ENCODE measurements at regions not wholly inside any gene's neighbourhood (a gene's known extent, or its start where the extent isn't known, plus 50 kb on each side); places are given as distances from the start of the nearest gene placed in this dataset.
"Not testable (repeated sequence)": the region's sequence is repeated elsewhere in the genome, so short reads cannot be mapped to it uniquely, and the experiment has no call there.

- Histone ChIP-seq H3K4me3 (ENCODE audit: insufficient read length, low read depth) (no peak overlapping the region), H3K9me3 (ENCODE audit: insufficient read depth, low read length) (no peaks in the 10 kb centered on the region), H3K4me1 (ENCODE audit: insufficient read depth, insufficient read length) (no peaks in the 10 kb centered on the region), H3K27me3 (ENCODE audit: insufficient read depth, insufficient read length) (no peaks in the 10 kb centered on the region), H3K36me3 (ENCODE audit: insufficient read depth, insufficient read length, low read length) (no peaks in the 10 kb centered on the region), H3K9ac (ENCODE audit: insufficient read length, low read depth) (no peak overlapping the region)
- DNase-seq (ENCODE audit: low read depth, low spot score) = no peak
- TF ChIP-seq YY1 (IDR thresholded peaks at IDR 0.05; ENCODE audit: insufficient read depth, insufficient read length) (no peak), ZNF274 (IDR thresholded peaks at IDR 0.05; ENCODE audit: low read depth, low read length) (no peak), SUZ12 (IDR thresholded peaks at IDR 0.05; ENCODE audit: extremely low read depth, insufficient read depth, insufficient read length) (no peak)
These were observed 91.2 kb upstream of the SEM1 start for GRCh38 chr7:96800824-96801223.

GRCh38 chr7:96819111-96819700 lies 109.6 kb upstream of the SEM1 start:
- no peak for DNase-seq (ENCODE audit: low read depth, low spot score)
- Histone ChIP-seq H3K9me3 (ENCODE audit: insufficient read depth, low read length) (no peaks in the 10 kb centered on the region), H3K4me3 (ENCODE audit: insufficient read length, low read depth) (no peak overlapping the region), H3K4me1 (ENCODE audit: insufficient read depth, insufficient read length) (no peaks in the 10 kb centered on the region), H3K27me3 (ENCODE audit: insufficient read depth, insufficient read length) (no peaks in the 10 kb centered on the region), H3K9ac (ENCODE audit: insufficient read length, low read depth) (no peak overlapping the region), H3K36me3 (ENCODE audit: insufficient read depth, insufficient read length, low read length) (no peaks in the 10 kb centered on the region)
- TF ChIP-seq ZNF274 (IDR thresholded peaks at IDR 0.05; ENCODE audit: low read depth, low read length) (no peak), SUZ12 (IDR thresholded peaks at IDR 0.05; ENCODE audit: extremely low read depth, insufficient read depth, insufficient read length) (no peak), YY1 (IDR thresholded peaks at IDR 0.05; ENCODE audit: insufficient read depth, insufficient read length) (no peak)

GRCh38 chr7:96821131-96821530 lies 111.5 kb upstream of the SEM1 start:
- not testable (repeated sequence) for H3K36me3 ChIP-seq (ENCODE audit: insufficient read depth, insufficient read length, low read length); H3K9me3 ChIP-seq (ENCODE audit: insufficient read depth, low read length); H3K27me3 ChIP-seq (ENCODE audit: insufficient read depth, insufficient read length); H3K4me1 ChIP-seq (ENCODE audit: insufficient read depth, insufficient read length); H3K9ac ChIP-seq (ENCODE audit: insufficient read length, low read depth); H3K4me3 ChIP-seq (ENCODE audit: insufficient read length, low read depth); DNase-seq (ENCODE audit: low read depth, low spot score)

GRCh38 chr7:96822824-96823223 lies 113.2 kb upstream of the SEM1 start:
- Histone ChIP-seq H3K4me3 (ENCODE audit: insufficient read length, low read depth) (no peak overlapping the region), H3K27me3 (ENCODE audit: insufficient read depth, insufficient read length) (no peaks in the 10 kb centered on the region), H3K36me3 (ENCODE audit: insufficient read depth, insufficient read length, low read length) (no peaks in the 10 kb centered on the region), H3K9me3 (ENCODE audit: insufficient read depth, low read length) (no peaks in the 10 kb centered on the region), H3K9ac (ENCODE audit: insufficient read length, low read depth) (no peak overlapping the region), H3K4me1 (ENCODE audit: insufficient read depth, insufficient read length) (no peaks in the 10 kb centered on the region)
- no peak for DNase-seq (ENCODE audit: low read depth, low spot score)
- TF ChIP-seq ZNF274 (IDR thresholded peaks at IDR 0.05; ENCODE audit: low read depth, low read length) = no peak
- no peak for TF ChIP-seq SUZ12 (IDR thresholded peaks at IDR 0.05; ENCODE audit: extremely low read depth, insufficient read depth, insufficient read length)
- no peak for TF ChIP-seq YY1 (IDR thresholded peaks at IDR 0.05; ENCODE audit: insufficient read depth, insufficient read length)

- no peak overlapping the region for H3K9ac ChIP-seq (ENCODE audit: insufficient read length, low read depth)
- DNase-seq (ENCODE audit: low read depth, low spot score) = no peak
These were observed 113.6 kb upstream of the SEM1 start for GRCh38 chr7:96823274-96823673.

GRCh38 chr7:96824686-96825085 lies 115.0 kb upstream of the SEM1 start:
- Histone ChIP-seq H3K4me3 (ENCODE audit: insufficient read length, low read depth) (no peak overlapping the region), H3K36me3 (ENCODE audit: insufficient read depth, insufficient read length, low read length) (no peaks in the 10 kb centered on the region), H3K27me3 (ENCODE audit: insufficient read depth, insufficient read length) (no peaks in the 10 kb centered on the region), H3K4me1 (ENCODE audit: insufficient read depth, insufficient read length) (no peaks in the 10 kb centered on the region), H3K9ac (ENCODE audit: insufficient read length, low read depth) (no peak overlapping the region), H3K9me3 (ENCODE audit: insufficient read depth, low read length) (no peaks in the 10 kb centered on the region)
- TF ChIP-seq SUZ12 (IDR thresholded peaks at IDR 0.05; ENCODE audit: extremely low read depth, insufficient read depth, insufficient read length) = no peak
- TF ChIP-seq YY1 (IDR thresholded peaks at IDR 0.05; ENCODE audit: insufficient read depth, insufficient read length) = no peak
- no peak for TF ChIP-seq ZNF274 (IDR thresholded peaks at IDR 0.05; ENCODE audit: low read depth, low read length)
- DNase-seq (ENCODE audit: low read depth, low spot score) = no peak

More at GRCh38 chr7:96823274-96823673, 113.6 kb upstream of the SEM1 start:
- Histone ChIP-seq H3K4me3 (ENCODE audit: insufficient read length, low read depth) (no peak overlapping the region), H3K4me1 (ENCODE audit: insufficient read depth, insufficient read length) (no peaks in the 10 kb centered on the region), H3K27me3 (ENCODE audit: insufficient read depth, insufficient read length) (no peaks in the 10 kb centered on the region), H3K9me3 (ENCODE audit: insufficient read depth, low read length) (no peaks in the 10 kb centered on the region), H3K36me3 (ENCODE audit: insufficient read depth, insufficient read length, low read length) (no peaks in the 10 kb centered on the region)
- TF ChIP-seq YY1 (IDR thresholded peaks at IDR 0.05; ENCODE audit: insufficient read depth, insufficient read length) (no peak), ZNF274 (IDR thresholded peaks at IDR 0.05; ENCODE audit: low read depth, low read length) (no peak), SUZ12 (IDR thresholded peaks at IDR 0.05; ENCODE audit: extremely low read depth, insufficient read depth, insufficient read length) (no peak)

GRCh38 chr7:96825285-96825684 lies 115.6 kb upstream of the SEM1 start:
- no peak for DNase-seq (ENCODE audit: low read depth, low spot score)
- TF ChIP-seq ZNF274 (IDR thresholded peaks at IDR 0.05; ENCODE audit: low read depth, low read length) = no peak
- no peak for TF ChIP-seq SUZ12 (IDR thresholded peaks at IDR 0.05; ENCODE audit: extremely low read depth, insufficient read depth, insufficient read length)
- TF ChIP-seq YY1 (IDR thresholded peaks at IDR 0.05; ENCODE audit: insufficient read depth, insufficient read length) = no peak
- no peaks in the 10 kb centered on the region for H3K9me3 ChIP-seq (ENCODE audit: insufficient read depth, low read length)
- H3K4me1 ChIP-seq (ENCODE audit: insufficient read depth, insufficient read length) = no peaks in the 10 kb centered on the region
- no peak overlapping the region for H3K9ac ChIP-seq (ENCODE audit: insufficient read length, low read depth)
- H3K36me3 ChIP-seq (ENCODE audit: insufficient read depth, insufficient read length, low read length) = no peaks in the 10 kb centered on the region
- H3K4me3 ChIP-seq (ENCODE audit: insufficient read length, low read depth) = no peak overlapping the region
- H3K27me3 ChIP-seq (ENCODE audit: insufficient read depth, insufficient read length) = no peaks in the 10 kb centered on the region

- Histone ChIP-seq H3K4me1 (ENCODE audit: insufficient read depth, insufficient read length) (no peaks in the 10 kb centered on the region), H3K9me3 (ENCODE audit: insufficient read depth, low read length) (no peaks in the 10 kb centered on the region), H3K9ac (ENCODE audit: insufficient read length, low read depth) (no peak overlapping the region), H3K4me3 (ENCODE audit: insufficient read length, low read depth) (no peak overlapping the region), H3K36me3 (ENCODE audit: insufficient read depth, insufficient read length, low read length) (no peaks in the 10 kb centered on the region), H3K27me3 (ENCODE audit: insufficient read depth, insufficient read length) (no peaks in the 10 kb centered on the region)
- DNase-seq (ENCODE audit: low read depth, low spot score) = no peak
- TF ChIP-seq SUZ12 (IDR thresholded peaks at IDR 0.05; ENCODE audit: extremely low read depth, insufficient read depth, insufficient read length) (no peak), ZNF274 (IDR thresholded peaks at IDR 0.05; ENCODE audit: low read depth, low read length) (no peak), YY1 (IDR thresholded peaks at IDR 0.05; ENCODE audit: insufficient read depth, insufficient read length) (no peak)
These were observed 116.4 kb upstream of the SEM1 start for GRCh38 chr7:96826089-96826488.
